HG03378 (cell line): ENCODE measurements at regions not wholly inside any gene's neighbourhood (a gene's known extent, or its start where the extent isn't known, plus 50 kb on each side); places are given as distances from the start of the nearest gene placed in this dataset.
"Not testable (repeated sequence)": the region's sequence is repeated elsewhere in the genome, so short reads cannot be mapped to it uniquely, and the experiment has no call there.

ENCODE experiments used
- ATAC-seq: cut with Tn5 transposase; IDR thresholded peaks from one replicate; pipeline ENCODE4 v1.9.1; 2021; ENCODE audit warnings: mild to moderate bottlenecking, moderate library complexity; ENCODE audit not compliant: unreplicated experiment

DNA sequence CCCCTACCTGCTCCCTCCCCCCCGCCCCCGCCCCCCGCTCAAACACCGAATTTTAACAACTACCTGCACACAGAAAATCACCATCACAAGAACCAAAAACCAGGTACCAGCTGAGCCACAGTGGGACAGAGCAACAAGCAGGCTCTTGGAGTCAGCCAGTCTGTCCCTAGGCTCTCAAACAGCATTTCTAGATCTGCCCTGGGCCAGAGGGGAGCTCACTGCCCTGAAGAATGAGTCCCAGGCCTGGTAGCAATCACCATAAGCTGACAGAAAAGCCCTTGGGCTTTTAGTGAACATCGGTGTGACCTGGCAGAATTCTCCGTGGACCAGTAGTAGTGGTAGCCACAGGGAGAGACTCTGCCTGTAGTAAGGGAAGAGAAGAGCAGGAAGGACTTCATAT, 58.3 kb downstream of the C11orf87 start:
- ATAC-seq: no peak

DNA sequence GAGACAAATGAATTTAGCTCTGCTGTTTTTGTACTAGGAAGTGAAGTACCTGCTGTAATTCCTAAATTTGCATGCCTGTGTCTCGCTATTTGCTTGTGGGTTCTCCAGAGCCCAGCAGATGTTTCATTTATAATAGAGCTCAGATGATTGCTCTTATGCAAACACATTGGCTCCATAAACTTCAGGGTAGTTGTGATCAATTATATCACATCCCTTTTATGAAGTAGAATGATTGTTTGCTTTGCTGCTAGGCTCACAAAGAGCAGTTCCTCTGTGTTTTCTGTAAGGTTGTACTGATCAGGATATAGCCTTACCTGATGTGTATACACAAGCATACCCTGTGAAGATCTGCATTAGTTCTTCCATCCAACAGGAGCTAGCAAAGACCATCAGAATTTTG, 64.1 kb downstream of the C11orf87 start:
- ATAC-seq: no peak

DNA sequence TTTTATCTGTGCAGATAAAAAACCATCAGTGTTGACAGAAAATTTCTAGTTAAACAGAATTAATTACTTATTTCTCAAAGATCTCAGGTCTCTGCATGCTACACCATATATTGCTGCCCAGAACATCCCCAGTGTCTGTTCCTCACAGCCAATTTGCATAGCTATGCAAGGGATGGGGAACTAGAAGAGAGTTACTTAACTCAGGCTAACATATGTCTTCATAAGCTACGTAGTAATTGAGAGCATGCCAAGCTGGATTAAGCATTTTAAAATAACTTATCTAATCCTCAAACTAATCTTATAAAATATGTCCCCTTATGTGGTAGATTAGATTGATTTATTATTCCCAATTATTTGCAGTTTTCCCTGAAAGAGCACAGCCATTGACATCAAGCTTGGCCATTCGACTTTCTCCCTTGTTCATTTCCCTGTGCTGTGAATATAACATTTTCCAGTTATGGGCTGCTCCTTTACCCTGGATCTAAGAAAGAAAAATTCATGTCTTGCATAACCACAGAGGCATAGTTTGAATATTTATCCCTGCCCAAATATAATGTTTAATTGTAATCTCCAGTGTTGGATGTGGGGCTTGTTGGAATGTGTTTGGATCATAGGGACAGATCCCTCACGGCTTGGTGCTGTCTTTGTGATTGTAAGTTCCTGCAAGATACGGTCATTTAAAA, 69.1 kb downstream of the C11orf87 start:
- ATAC-seq: no peak

DNA sequence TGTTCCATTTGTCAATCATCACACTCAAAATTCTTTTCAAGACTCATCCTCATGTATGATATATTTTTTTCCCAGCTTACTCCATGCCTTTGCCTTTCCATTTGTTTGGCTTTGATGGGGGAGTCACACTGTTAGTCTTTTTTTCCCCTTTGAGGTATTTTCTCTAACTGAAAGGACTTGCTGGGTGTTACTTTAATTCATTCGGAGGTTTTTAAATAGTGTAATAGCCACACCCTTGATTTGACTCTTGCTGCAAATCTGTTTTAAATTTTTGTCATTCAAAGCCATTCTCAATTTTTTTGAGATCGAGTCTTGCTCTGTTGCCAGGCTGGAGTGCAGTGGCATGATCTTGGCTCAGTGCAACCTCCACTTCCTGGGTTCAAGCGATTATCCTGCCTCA, 84.1 kb downstream of the C11orf87 start:
- no peak for ATAC-seq

DNA sequence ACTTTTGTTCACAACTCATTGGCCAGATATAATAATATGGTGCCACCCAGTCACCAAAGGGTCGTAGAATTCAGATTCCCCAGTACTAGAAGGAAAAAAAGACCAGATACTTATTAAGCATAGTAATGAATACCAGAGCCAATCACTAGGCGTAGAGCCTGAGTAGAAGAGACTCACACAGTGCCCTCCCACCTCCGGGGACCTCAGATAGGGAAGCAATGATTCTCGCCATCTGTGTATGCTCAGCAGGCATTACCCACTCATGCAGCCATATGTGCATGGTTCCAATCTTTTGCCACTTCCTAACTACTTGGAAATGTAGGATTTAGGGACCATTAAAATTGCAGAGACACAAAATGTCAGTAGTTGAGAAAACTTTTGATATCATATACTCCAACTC, 85.3 kb downstream of the C11orf87 start:
- no peak for ATAC-seq

DNA sequence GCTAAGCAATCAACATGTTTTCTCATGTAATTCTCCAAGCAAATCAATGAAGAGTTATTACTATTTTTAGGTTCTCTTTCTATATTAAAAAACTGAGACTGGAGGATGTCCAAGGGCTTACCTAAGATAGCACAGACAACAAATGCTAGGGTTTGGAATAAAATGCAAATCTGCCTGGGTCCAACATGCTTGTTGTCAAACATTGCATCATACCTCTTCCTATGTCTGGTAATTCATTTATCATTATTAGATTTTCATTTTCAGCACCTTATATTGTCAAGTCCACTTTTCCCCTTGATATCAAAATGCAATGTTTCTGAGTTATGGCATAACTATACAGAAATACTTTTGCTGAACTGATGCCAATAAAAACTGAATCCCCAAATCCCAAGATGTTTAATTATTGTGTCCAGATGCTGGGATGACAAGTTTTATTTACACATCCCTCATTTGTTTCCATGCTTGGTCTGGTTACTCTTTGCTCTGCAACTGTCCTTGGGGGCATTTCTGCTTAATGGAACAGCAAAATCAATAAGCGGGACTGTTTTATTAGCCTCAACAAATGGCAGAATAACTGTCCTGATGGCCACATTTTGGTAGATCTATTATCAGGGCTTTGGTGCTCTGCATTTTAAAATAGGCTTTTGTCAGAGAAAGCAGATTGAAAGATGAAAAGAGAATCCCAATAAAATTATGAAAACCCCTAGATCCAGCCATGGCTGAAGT, 86.0 kb downstream of the C11orf87 start:
- ATAC-seq: no peak

DNA sequence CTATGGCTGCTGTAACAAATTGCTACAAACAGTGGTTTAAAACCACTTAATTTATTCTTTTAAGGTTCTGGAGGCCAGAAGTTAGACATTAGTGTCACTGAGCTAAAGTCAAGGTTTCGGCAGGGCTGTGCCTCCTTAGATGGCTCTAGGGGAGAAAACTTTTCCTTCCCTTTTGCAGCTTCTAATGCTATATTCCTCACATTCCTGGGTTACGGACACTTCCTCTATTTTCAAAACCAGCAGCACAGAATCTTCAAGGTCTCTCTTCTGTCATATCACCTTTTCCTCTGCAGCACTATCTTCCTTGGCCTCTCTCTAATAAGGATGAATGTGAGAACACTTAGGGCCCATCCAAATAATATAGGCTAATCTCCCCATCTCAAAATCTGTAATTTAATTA, 87.0 kb downstream of the C11orf87 start:
- no peak for ATAC-seq

DNA sequence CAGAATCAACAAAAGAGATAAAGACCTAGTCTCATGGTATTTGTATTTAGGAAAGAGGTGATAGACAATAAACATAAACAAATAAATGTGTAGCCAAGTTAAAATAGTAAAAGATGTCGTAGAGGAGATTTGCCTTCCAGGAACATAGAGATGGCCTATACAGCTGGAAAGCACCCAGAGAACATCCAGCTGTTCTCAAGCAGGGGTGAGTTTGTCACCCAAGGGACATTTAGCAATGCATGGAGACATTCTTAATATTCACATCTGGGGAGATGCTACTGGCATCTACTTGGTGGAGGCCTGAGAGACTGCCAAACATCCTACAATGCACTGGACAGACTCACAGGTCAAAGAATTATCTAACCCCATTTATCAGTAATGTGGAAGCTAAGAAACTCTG, 88.3 kb downstream of the C11orf87 start:
- ATAC-seq: no peak

DNA sequence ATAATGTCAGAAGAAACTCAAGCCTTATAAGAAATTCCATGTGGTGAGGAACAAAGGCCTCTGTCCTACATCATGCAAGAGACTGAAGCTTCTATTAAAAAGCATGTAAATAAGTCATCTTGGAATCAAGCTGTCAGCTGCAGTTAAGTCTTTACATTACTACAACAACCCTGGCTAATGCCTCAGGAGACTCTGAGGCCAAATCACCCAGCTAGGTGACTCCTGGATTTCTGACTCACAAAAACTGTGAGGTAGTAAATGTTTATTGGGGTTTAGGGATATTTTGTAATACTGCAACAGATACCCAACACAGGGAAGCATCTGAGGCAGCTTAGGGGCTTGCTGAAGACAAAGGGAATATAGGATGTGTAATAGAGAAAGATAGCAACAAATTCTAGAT, 89.6 kb downstream of the C11orf87 start:
- ATAC-seq: no peak

DNA sequence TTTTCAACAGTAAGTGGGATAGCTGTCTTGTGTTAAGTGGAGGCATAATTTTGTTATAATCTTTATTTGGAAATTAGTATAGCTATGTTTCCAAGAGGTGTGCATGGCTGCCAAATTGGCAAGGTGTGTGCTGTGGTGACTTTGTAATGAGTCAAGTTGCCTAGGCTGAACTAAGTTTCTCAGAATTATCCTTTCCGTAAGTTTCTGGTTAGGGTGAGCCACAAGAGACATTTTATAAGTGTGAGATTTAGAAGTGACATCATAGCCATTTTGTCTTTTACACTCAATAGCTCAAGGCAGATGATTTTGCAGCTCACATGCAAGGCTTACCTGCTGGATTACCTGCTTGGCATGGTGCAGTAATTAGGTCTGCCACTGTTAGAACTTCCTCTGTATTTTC, 90.3 kb downstream of the C11orf87 start:
- ATAC-seq: no peak

DNA sequence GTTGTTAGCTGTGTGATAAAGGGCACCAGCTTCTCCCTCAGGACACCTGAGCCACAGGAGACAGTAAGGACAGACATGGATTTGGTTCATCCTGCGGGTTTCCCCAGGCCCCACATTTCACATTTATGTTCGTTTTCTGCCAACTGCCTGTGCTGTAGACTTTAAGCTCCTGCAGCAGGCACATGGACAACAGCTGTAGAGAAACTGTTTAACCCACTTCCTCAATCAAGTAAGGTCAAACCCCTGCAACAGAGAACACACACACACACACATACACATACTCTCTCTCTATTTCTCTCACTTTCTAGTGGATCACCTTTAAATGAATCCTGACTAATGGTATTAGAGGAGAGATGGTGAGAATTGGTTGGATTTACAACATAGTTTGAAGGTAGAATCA, 90.7 kb downstream of the C11orf87 start:
- no peak for ATAC-seq

DNA sequence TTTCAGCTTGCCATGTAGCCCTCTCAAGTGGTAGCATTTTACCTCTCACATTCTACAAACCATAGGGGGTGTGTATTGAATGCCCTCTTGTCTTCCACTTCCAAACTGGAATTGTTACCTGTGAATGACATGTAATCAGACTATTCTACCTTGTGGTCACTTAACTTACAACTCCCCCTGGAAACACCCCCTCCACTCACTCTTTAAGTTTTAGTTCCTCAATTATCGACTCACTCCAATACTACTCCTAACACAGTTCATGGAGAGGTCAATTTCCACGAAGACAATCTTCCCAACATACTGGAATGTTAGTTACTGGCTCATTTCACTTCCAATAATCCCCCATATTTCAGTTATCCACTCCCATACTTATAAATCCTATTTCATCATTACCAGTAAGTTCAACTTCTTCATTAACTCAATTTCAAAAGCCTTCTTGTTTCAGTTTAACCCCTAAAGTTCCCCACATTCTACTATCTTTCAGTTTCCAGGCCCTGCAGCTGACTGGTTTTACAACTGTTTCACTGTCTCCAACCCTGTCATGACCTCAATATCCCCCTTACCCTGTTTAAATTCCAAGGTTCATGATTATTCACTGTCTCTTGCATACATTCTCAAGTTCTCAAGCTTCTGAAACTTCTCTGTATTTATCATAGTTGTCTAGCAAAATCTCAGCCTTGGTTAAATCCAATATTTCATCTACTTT, 92.5 kb downstream of the C11orf87 start:
- ATAC-seq: no peak

DNA sequence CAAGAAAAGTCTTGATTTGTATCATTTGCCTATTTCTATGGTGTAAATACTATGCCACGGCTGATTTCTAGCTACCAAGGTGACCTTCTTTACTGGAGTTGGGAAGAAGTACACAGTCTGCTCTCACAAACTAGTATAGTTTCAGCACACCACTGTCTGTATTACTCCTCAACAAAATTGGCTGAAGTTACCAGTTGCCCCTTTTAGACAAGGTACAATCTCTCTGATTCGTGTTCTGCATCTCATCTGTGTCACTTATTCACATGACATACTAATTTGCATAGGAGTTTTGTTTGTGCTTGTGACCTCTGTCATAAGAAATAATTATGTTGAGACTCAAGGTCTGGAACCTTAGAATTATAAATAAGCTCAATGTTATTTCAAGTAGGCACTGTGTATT, 97.3 kb downstream of the C11orf87 start:
- no peak for ATAC-seq

DNA sequence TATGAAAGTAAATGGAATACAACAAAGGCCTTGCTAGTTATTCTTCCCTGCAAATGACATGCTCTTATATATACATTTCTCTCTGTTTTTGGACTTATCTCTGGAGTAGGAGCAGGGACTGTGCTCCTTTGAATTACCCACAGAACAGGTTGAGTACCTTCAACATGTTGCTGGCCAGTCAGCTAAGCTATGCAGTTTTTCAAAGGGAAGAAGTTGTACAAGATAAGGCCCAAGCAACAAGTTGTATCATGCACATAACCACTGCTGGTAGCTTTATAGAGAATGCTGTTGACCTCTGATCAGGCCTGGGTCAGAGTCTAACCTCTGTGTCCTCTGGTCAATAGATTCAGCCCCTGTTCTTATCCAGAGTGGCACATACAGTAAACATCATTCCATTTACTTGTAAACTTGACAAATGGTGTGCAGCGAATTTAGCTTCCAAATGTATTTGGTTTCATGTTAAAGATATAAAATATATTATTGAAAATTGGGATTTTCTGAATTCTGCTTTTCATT, 99.6 kb downstream of the C11orf87 start:
- no peak for ATAC-seq

DNA sequence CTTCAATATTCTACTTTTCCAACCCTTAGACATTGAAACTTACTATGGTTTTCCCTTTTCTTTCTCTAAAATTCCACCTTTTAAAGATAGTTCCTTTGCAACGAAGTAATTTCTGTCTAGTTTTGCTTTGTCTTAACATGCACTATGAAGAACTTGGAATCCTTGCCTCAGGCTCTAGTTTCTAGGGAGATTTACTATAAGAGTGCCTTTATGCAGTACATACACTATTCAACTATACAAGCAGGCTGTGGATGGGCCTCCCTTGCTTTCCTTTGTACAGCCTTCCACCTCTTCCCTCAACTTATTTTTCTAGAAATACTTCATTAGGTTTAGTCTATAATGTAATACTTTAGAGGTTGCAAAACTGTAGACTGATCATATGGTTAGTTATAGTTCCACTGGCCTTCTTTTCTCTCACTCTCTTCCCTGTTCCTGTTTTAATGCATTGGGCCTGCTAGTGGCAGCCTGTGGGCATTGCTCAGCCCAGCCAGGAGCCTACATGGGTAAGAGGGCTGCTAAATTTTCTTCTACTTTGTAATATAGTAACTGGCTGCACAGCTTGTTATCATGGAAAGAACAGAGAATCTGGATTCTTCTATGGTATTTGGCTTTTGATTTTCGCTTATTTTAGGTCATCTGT, 100.2 kb downstream of the C11orf87 start:
- ATAC-seq: no peak

DNA sequence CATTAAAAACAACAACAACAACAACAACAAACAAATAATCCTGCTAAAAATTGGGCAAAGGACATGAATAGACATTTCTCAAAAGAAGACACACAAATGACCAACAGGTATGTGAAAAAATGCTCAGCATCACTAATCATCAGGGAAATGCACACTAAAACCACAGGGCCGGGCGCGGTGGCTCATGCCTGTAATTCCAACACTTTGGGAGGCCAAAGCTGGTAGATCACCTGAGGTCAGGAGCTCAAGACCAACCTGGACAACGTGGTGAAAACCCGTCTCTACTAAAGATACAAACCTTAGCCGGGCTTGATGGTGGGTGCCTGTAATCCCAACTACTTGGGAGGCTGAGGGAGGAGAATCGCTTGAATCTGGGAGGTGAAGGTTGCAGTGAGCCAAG, 103.6 kb downstream of the C11orf87 start:
- ATAC-seq: not testable (repeated sequence)

DNA sequence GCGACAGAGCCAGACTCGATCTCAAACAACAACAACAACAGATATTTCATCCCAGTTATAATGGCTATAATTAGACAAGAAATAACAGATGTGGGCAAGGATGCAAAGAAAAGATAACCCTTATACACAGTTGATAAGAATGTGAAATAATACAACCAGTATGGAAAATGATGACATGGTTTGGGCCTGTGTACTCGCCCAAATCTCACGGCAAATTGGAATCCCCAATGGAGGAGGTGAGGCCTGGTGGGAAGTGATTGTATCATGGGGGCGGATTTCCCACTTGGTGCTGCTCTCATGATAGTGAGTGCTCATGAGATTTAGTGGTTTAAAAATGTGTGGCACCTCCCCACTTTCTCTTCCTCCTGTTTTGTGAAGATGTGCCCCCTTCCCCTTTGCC, 104.1 kb downstream of the C11orf87 start:
- no peak for ATAC-seq

DNA sequence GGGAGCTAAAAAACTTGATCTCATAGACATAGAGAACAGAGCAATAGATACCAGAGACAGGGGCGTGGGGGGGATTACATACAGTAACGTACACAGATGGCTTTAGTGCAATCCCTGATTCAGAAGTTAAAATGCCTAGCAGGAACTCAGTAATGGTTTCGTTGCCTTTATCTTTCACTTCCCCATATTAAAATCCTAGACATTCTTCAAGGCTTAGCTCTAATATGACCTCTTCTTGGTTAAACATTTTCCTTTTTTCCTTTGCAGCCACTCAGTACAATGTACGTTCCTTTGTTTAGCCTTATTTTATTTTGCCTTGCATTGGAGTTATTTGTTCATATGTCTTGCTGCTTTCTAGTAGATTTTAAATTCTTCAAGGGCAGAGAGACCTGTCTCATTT, 104.9 kb downstream of the C11orf87 start:
- ATAC-seq: no peak

DNA sequence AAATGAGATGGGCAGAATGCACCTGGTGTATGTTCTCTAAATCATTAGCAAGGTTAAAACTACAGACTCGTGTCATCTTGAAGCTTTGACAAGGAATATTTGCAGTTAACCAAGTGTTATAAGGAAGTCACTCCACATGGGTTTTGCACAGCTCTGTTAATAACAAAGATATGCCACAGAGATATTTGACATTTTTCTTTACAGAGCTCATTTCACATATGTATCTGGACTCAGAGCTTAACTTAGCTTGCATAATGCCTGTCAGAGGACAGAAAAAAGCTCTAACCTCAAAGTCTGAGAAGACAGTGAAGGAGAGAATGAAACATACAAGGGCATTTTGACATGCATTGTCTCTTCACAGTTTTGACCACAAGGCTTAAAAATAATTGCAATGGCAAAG, 105.5 kb downstream of the C11orf87 start:
- ATAC-seq: no peak

DNA sequence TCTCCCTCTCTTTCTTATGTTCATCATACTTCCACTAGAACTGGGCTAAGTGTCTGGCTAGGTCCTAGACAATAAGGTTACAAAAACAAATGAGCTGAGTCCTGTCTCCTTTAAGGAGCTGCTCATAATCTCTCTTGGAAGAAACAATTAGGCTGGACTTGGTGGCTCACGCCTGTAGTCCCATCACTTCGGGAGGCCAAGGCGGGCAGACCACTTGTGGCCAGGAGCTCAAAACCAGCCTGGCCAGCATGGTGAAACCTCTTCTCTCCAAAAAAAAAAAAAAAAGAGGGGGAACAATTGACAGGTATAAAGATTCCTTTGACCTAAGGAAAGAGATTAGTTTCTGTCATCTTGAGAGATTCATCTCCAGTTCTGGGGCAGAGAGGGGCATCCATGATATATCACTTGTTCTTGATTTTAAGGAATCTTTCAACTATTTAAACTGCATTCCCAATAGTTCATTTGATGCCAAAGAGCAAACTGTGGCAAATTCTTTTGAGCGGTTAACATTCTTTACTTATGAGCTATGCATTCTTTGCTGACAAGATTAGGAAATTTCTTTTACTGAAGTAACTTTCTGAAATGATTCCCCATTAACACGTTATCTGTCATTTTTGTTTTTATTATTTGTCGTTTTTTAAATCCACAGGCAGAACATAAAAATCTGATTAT, 125.5 kb downstream of the C11orf87 start:
- ATAC-seq: no peak

DNA sequence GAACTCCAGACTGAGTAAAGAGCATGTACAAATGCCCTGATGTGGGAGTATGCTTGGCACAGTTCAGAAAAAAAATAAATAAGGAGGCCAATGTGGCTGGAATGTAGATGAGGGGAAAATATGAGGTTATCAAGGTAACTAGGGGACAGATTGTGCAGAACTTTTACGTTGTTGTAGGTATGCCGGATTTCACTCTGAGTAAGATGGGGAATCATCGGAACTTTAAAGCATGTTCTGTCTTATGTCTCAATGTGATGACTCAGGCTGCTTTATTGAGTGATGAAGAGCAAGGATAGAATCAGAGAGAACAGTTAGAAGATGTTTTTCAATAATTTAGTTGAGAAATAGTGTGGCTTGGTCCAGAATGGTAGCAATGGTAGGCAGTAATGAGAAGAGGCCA, 130.4 kb downstream of the C11orf87 start:
- ATAC-seq: no peak
